ENCODE measurements at regions not wholly inside any gene's neighbourhood (a gene's known extent, or its start where the extent isn't known, plus 50 kb on each side); places are given as distances from the start of the nearest gene placed in this dataset.
"Not testable (repeated sequence)": the region's sequence is repeated elsewhere in the genome, so short reads cannot be mapped to it uniquely, and the experiment has no call there.

DNA sequence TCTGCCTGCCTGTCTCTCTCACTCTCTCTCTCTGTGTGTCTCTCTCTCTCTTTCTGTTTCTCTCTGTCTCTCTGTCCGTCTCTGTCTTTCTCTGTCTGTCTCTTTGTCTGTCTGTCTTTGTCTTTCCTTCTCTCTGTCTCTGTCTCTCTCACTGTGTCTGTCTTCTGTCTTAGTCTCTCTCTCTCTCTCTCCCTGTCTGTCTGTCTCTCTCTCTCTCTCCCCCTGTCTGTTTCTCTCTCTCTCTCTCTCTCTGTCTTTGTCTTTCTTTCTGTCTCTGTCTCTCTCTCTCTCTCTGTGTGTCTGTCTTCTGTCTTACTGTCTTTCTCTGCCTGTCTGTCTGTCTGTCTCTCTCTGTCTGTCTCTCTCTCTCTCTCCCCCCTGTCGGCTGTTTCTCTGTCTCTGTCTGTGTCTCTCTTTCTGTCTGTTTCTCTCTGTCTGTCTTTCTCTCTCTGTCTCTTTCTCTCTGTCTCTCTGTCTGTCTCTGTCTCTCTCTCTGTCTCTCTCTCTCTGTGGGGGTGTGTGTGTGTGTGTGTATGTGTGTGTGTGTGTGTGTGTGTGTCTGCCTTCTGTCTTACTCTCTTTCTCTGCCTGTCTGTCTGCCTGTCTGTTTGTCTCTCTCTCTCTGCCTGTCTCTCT is 2101.3 kb upstream of the TPTE start:
- H3K27ac ChIP-seq; H3K4me1 ChIP-seq; H3K9me3 ChIP-seq; intact Hi-C loops (cut with DNase I); H3K27me3 ChIP-seq; H3K36me3 ChIP-seq; DNase-seq; H3K4me3 ChIP-seq: not testable (repeated sequence)
- WGBS, 2 donors, result no CpG with 5 or more reads among the region's 2 CpGs
- TF ChIP-seq, protein P1, sequence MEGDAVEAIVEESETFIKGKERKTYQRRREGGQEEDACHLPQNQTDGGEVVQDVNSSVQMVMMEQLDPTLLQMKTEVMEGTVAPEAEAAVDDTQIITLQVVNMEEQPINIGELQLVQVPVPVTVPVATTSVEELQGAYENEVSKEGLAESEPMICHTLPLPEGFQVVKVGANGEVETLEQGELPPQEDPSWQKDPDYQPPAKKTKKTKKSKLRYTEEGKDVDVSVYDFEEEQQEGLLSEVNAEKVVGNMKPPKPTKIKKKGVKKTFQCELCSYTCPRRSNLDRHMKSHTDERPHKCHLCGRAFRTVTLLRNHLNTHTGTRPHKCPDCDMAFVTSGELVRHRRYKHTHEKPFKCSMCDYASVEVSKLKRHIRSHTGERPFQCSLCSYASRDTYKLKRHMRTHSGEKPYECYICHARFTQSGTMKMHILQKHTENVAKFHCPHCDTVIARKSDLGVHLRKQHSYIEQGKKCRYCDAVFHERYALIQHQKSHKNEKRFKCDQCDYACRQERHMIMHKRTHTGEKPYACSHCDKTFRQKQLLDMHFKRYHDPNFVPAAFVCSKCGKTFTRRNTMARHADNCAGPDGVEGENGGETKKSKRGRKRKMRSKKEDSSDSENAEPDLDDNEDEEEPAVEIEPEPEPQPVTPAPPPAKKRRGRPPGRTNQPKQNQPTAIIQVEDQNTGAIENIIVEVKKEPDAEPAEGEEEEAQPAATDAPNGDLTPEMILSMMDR (IDR thresholded peaks at IDR 0.05), result peak in 1 of 4 experiments; percentile 90

DNA sequence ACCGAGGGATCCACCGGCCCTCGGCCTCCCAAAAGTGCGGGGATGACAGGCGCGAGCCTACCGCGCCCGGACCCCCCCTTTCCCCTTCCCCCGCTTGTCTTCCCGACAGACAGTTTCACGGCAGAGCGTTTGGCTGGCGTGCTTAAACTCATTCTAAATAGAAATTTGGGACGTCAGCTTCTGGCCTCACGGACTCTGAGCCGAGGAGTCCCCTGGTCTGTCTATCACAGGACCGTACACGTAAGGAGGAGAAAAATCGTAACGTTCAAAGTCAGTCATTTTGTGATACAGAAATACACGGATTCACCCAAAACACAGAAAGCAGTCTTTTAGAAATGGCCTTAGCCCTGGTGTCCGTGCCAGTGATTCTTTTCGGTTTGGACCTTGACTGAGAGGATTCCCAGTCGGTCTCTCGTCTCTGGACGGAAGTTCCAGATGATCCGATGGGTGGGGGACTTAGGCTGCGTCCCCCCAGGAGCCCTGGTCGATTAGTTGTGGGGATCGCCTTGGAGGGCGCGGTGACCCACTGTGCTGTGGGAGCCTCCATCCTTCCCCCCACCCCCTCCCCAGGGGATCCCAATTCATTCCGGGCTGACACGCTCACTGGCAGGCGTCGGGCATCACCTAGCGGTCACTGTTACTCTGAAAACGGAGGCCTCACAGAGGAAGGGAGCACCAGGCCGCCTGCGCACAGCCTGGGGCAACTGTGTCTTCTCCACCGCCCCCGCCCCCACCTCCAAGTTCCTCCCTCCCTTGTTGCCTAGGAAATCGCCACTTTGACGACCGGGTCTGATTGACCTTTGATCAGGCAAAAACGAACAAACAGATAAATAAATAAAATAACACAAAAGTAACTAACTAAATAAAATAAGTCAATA is 2093.4 kb upstream of the TPTE start:
- H3K27ac ChIP-seq; intact Hi-C loops (cut with DNase I); H3K4me1 ChIP-seq; H3K27me3 ChIP-seq; DNase-seq; H3K36me3 ChIP-seq; H3K4me3 ChIP-seq; H3K9me3 ChIP-seq: not testable (repeated sequence)
- no CpG with 5 or more reads among the region's 47 CpGs for WGBS, 2 donors

DNA sequence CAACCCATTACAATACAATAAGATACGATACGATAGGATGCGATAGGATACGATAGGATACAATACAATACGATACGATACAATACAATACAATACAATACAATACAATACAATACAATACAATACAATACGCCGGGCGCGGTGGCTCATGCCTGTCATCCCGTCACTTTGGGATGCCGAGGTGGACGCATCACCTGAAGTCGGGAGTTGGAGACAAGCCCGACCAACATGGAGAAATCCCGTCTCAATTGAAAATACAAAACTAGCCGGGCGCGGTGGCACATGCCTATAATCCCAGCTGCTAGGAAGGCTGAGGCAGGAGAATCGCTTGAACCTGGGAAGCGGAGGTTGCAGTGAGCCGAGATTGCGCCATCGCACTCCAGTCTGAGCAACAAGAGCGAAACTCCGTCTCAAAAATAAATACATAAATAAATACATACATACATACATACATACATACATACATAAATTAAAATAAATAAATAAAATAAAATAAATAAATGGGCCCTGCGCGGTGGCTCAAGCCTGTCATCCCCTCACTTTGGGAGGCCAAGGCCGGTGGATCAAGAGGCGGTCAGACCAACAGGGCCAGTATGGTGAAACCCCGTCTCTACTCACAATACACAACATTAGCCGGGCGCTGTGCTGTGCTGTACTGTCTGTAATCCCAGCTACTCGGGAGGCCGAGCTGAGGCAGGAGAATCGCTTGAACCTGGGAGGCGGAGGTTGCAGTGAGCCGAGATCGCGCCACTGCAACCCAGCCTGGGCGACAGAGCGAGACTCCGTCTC is 2092.5 kb upstream of the TPTE start:
- H3K27me3 ChIP-seq; DNase-seq; H3K4me3 ChIP-seq; H3K36me3 ChIP-seq; H3K9me3 ChIP-seq; H3K27ac ChIP-seq; H3K4me1 ChIP-seq; intact Hi-C loops (cut with DNase I): not testable (repeated sequence)
- no CpG with 5 or more reads among the region's 43 CpGs for WGBS, 2 donors

DNA sequence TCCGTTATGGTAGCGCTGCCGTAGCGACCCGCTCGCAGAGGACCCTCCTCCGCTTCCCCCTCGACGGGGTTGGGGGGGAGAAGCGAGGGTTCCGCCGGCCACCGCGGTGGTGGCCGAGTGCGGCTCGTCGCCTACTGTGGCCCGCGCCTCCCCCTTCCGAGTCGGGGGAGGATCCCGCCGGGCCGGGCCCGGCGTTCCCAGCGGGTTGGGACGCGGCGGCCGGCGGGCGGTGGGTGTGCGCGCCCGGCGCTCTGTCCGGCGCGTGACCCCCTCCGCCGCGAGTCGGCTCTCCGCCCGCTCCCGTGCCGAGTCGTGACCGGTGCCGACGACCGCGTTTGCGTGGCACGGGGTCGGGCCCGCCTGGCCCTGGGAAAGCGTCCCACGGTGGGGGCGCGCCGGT is 2086.7 kb upstream of the TPTE start:
- H3K4me3 ChIP-seq; H3K4me1 ChIP-seq; H3K27ac ChIP-seq; H3K27me3 ChIP-seq; intact Hi-C loops (cut with DNase I); H3K36me3 ChIP-seq; DNase-seq; H3K9me3 ChIP-seq: not testable (repeated sequence)
- WGBS, 2 donors, result no CpG with 5 or more reads among the region's 64 CpGs

DNA sequence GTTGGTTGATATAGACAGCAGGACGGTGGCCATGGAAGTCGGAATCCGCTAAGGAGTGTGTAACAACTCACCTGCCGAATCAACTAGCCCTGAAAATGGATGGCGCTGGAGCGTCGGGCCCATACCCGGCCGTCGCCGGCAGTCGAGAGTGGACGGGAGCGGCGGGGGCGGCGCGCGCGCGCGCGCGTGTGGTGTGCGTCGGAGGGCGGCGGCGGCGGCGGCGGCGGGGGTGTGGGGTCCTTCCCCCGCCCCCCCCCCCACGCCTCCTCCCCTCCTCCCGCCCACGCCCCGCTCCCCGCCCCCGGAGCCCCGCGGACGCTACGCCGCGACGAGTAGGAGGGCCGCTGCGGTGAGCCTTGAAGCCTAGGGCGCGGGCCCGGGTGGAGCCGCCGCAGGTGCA is 2078.3 kb upstream of the TPTE start:
- DNase-seq; intact Hi-C loops (cut with DNase I); H3K4me3 ChIP-seq; H3K36me3 ChIP-seq; H3K4me1 ChIP-seq; H3K27me3 ChIP-seq; H3K27ac ChIP-seq; H3K9me3 ChIP-seq: not testable (repeated sequence)
- WGBS, 2 donors, result no CpG with 5 or more reads among the region's 54 CpGs

DNA sequence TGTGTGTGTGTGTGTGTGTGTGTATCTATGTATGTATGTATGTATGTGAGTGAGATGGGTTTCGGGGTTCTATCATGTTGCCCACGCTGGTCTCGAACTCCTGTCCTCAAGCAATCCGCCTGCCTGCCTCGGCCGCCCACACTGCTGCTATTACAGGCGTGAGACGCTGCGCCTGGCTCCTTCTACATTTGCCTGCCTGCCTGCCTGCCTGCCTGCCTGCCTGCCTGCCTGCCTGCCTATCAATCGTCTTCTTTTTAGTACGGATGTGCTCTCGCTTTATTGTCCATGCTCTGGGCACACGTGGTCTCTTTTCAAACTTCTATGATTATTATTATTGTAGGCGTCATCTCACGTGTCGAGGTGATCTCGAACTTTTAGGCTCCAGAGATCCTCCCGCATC is 2071.6 kb upstream of the TPTE start:
- WGBS, 2 donors, result no CpG with 5 or more reads among the region's 18 CpGs
- H3K4me1 ChIP-seq; DNase-seq; H3K27ac ChIP-seq; H3K36me3 ChIP-seq; H3K4me3 ChIP-seq; H3K9me3 ChIP-seq; H3K27me3 ChIP-seq; intact Hi-C loops (cut with DNase I): not testable (repeated sequence)

DNA sequence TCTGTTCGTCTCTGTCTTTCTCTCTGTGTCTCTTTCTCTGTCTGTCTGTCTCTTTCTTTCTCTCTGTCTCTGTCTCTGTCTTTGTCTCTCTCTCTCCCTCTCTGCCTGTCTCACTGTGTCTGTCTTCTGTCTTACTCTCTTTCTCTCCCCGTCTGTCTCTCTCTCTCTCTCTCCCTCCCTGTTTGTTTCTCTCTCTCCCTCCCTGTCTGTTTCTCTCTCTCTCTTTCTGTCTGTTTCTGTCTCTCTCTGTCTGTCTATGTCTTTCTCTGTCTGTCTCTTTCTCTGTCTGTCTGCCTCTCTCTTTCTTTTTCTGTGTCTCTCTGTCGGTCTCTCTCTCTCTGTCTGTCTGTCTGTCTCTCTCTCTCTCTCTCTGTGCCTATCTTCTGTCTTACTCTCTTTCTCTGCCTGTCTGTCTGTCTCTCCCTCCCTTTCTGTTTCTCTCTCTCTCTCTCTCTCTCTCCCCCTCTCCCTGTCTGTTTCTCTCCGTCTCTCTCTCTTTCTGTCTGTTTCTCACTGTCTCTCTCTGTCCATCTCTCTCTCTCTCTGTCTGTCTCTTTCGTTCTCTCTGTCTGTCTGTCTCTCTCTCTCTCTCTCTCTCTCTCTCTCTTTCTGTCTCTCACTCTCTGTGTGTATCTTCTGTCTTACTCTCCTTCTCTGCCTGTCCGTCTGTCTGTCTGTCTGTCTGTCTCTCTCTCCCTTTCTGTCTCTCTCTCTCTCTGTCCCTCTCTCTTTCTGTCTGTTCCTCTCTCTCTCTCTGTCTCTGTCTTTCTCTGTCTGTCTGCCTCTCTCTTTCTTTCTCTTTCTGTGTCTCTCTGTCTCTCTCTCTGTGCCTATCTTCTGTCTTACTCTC is 2065.9 kb upstream of the TPTE start:
- DNase-seq; H3K27ac ChIP-seq; H3K36me3 ChIP-seq; intact Hi-C loops (cut with DNase I); H3K27me3 ChIP-seq; H3K4me3 ChIP-seq; H3K9me3 ChIP-seq; H3K4me1 ChIP-seq: not testable (repeated sequence)
- no CpG with 5 or more reads among the region's 6 CpGs for WGBS, 2 donors

DNA sequence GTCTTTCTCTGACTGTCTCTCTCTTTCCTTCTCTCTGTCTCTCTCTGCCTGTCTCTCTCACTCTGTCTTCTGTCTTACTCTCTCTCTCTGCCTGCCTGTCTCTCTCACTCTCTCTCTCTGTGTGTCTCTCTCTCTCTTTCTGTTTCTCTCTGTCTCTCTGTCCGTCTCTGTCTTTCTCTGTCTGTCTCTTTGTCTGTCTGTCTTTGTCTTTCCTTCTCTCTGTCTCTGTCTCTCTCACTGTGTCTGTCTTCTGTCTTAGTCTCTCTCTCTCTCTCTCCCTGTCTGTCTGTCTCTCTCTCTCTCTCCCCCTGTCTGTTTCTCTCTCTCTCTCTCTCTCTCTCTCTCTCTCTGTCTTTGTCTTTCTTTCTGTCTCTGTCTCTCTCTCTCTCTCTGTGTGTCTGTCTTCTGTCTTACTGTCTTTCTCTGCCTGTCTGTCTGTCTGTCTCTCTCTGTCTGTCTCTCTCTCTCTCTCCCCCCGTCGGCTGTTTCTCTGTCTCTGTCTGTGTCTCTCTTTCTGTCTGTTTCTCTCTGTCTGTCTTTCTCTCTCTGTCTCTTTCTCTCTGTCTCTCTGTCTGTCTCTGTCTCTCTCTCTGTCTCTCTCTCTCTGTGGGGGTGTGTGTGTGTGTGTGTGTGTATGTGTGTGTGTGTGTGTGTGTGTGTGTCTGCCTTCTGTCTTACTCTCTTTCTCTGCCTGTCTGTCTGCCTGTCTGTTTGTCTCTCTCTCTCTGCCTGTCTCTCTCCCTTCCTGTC is 2056.8 kb upstream of the TPTE start:
- H3K4me1 ChIP-seq, result not testable (repeated sequence)

DNA sequence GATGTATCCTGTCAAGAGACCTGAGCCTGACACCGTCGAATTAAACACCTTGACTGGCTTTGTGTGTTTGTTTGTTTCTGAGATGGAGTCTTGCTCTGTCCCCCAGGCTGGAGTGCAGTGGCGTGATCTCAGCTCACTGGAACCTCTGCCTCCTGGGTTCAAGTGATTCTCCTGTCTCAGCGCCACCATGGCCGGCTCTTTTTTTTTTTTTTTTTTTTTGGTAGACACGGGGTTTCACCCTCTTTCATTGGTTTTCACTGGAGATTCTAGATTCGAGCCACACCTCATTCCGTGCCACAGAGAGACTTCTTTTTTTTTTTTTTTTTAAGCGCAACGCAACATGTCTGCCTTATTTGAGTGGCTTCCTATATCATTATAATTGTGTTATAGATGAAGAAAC is 2054.7 kb upstream of the TPTE start:
- not testable (repeated sequence) for H3K4me1 ChIP-seq

More for the DNA sequence above, 2056.8 kb upstream of the TPTE start:
- intact Hi-C loops (cut with DNase I); DNase-seq; H3K36me3 ChIP-seq; H3K27ac ChIP-seq; H3K9me3 ChIP-seq; H3K27me3 ChIP-seq; H3K4me3 ChIP-seq: not testable (repeated sequence)
- no CpG with 5 or more reads among the region's 3 CpGs for WGBS, 2 donors

More for the DNA sequence above, 2054.7 kb upstream of the TPTE start:
- H3K9me3 ChIP-seq; intact Hi-C loops (cut with DNase I); H3K4me3 ChIP-seq; DNase-seq; H3K27ac ChIP-seq; H3K27me3 ChIP-seq; H3K36me3 ChIP-seq: not testable (repeated sequence)
- WGBS, 2 donors, result 88 to 94% methylated on average over 5 to 6 of the region's 10 CpGs

Data from sigmoid colon (tissue), 6 donors.